ENCODE measurements at regions not wholly inside any gene's neighbourhood (a gene's known extent, or its start where the extent isn't known, plus 50 kb on each side); places are given as distances from the start of the nearest gene placed in this dataset.

- DNase-seq (ENCODE audit: low spot score): no peak
Observed at GRCh38 chr1:59005491-59006288, 221.8 kb upstream of the JUN start.

- DNase-seq (ENCODE audit: low spot score): no peak
Observed at GRCh38 chr1:59006289-59006658, 222.4 kb upstream of the JUN start.

- DNase-seq (ENCODE audit: low spot score): no peak
Observed at GRCh38 chr1:59006932-59007331, 223.1 kb upstream of the JUN start.

GRCh38 chr1:59007429-59007819, 223.6 kb upstream of the JUN start:
- no peak for DNase-seq (ENCODE audit: low spot score)

- no peak for DNase-seq (ENCODE audit: low spot score)
Observed at GRCh38 chr1:59007820-59008598, 224.2 kb upstream of the JUN start.

GRCh38 chr1:59008599-59009347, 224.9 kb upstream of the JUN start:
- DNase-seq (ENCODE audit: low spot score): no peak

- no peak for DNase-seq (ENCODE audit: low spot score)
Observed at GRCh38 chr1:59011663-59012062, 227.8 kb upstream of the JUN start.

GRCh38 chr1:59012378-59012777, 228.5 kb upstream of the JUN start:
- no peak for DNase-seq (ENCODE audit: low spot score)

- DNase-seq (ENCODE audit: low spot score): no peak
Observed at GRCh38 chr1:59013276-59013927, 229.6 kb upstream of the JUN start.

- DNase-seq (ENCODE audit: low spot score): no peak
Observed at GRCh38 chr1:59013928-59014279, 230.1 kb upstream of the JUN start.

GRCh38 chr1:59014827-59015226, 231.0 kb upstream of the JUN start:
- DNase-seq (ENCODE audit: low spot score): no peak

GRCh38 chr1:59015708-59016107, 231.9 kb upstream of the JUN start:
- no peak for DNase-seq (ENCODE audit: low spot score)

- DNase-seq (ENCODE audit: low spot score): no peak
Observed at GRCh38 chr1:59016390-59016789, 232.5 kb upstream of the JUN start.

GRCh38 chr1:59017501-59018231, 233.8 kb upstream of the JUN start:
- no peak for DNase-seq (ENCODE audit: low spot score)

GRCh38 chr1:59018446-59018845, 234.6 kb upstream of the JUN start:
- DNase-seq (ENCODE audit: low spot score): no peak

- no peak for DNase-seq (ENCODE audit: low spot score)
Observed at GRCh38 chr1:59018860-59019259, 235.0 kb upstream of the JUN start.

GRCh38 chr1:59020151-59020997, 236.5 kb upstream of the JUN start:
- DNase-seq (ENCODE audit: low spot score): no peak

- DNase-seq (ENCODE audit: low spot score): no peak
Observed at GRCh38 chr1:59022199-59022598, 238.4 kb upstream of the JUN start.

- DNase-seq (ENCODE audit: low spot score): no peak
Observed at GRCh38 chr1:59022799-59023198, 239.0 kb upstream of the JUN start.

GRCh38 chr1:59025201-59025600, 241.4 kb upstream of the JUN start:
- no peak for DNase-seq (ENCODE audit: low spot score)
